ENCODE measurements at regions not wholly inside any gene's neighbourhood (a gene's known extent, or its start where the extent isn't known, plus 50 kb on each side); places are given as distances from the start of the nearest gene placed in this dataset.

DNA sequence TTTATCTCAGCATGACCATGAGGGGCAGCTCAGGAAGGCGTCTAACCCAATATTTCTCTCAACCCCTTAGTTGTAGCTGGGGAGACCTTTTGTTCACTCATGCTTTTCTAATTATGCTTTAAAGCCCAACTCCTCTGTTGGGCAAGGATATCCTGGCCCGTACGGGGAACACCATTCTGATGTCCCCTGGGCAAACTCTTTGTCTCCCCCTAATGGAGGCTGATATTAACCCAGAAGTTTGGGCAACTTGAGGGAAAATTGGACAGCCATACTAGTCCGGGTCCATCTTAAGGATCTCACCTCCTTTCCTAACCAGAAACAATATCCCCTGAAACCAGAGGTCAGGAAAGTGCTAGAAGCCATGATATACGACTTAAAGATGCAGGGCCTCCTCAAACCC, 143.7 kb upstream of the COX10 start:
- Mint-ChIP-seq H3K27me3 (ENCODE audit: low read depth, unreplicated experiment) (peaks cover 1% of the 10 kb centered on the region), H3K36me3 (ENCODE audit: low read depth, unreplicated experiment) (no peaks in the 10 kb centered on the region), H3K4me3 (ENCODE audit: unreplicated experiment) (no peak overlapping the region), H3K27ac (ENCODE audit: unreplicated experiment) (no peak overlapping the region), H3K9me3 (ENCODE audit: unreplicated experiment) (peaks cover 5% of the 10 kb centered on the region), H3K4me1 (ENCODE audit: low read depth, unreplicated experiment) (no peaks in the 10 kb centered on the region)
- Histone ChIP-seq H3K4me2 (ENCODE audit: low read length) (no peak overlapping the region), H2AFZ (ENCODE audit: low read depth, low read length) (no peak overlapping the region), H3K9ac (ENCODE audit: low read length) (no peak overlapping the region), H3K36me3 (ENCODE audit: insufficient read depth, low read length) (no peaks in the 10 kb centered on the region), H3K79me2 (ENCODE audit: insufficient read depth, low read length) (no peaks in the 10 kb centered on the region), H3K4me3 (ENCODE audit: insufficient read depth, low read depth, low read length) (no peak overlapping the region), H4K20me1 (ENCODE audit: insufficient read depth, low read length) (no peaks in the 10 kb centered on the region), H3K9me3 (ENCODE audit: insufficient read depth, low read depth, low read length) (no peaks in the 10 kb centered on the region), H3K27ac (ENCODE audit: low read depth, low read length) (no peak overlapping the region), H3K4me1 (ENCODE audit: insufficient read depth, low read length) (no peaks in the 10 kb centered on the region), H3K27me3 (ENCODE audit: insufficient read depth, low read length) (no peaks in the 10 kb centered on the region)
- FAIRE-seq (no peak), DNase-seq (ENCODE audit: low read depth) (no peak)
- TF ChIP-seq, protein P1, sequence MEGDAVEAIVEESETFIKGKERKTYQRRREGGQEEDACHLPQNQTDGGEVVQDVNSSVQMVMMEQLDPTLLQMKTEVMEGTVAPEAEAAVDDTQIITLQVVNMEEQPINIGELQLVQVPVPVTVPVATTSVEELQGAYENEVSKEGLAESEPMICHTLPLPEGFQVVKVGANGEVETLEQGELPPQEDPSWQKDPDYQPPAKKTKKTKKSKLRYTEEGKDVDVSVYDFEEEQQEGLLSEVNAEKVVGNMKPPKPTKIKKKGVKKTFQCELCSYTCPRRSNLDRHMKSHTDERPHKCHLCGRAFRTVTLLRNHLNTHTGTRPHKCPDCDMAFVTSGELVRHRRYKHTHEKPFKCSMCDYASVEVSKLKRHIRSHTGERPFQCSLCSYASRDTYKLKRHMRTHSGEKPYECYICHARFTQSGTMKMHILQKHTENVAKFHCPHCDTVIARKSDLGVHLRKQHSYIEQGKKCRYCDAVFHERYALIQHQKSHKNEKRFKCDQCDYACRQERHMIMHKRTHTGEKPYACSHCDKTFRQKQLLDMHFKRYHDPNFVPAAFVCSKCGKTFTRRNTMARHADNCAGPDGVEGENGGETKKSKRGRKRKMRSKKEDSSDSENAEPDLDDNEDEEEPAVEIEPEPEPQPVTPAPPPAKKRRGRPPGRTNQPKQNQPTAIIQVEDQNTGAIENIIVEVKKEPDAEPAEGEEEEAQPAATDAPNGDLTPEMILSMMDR (IDR thresholded peaks at IDR 0.05; ENCODE audit: insufficient read depth, low read depth, low read length), result no peak
- TF ChIP-seq EZH2 (IDR thresholded peaks at IDR 0.05; ENCODE audit: insufficient read depth, low read length), result no peak

GRCh38 chr17:13931111-13931526, 138.2 kb upstream of the COX10 start:
- Histone ChIP-seq H3K79me2 (ENCODE audit: insufficient read depth, low read length) (no peaks in the 10 kb centered on the region), H3K4me1 (ENCODE audit: insufficient read depth, low read length) (no peaks in the 10 kb centered on the region), H2AFZ (ENCODE audit: low read depth, low read length) (no peak overlapping the region), H3K9me3 (ENCODE audit: insufficient read depth, low read depth, low read length) (no peaks in the 10 kb centered on the region), H3K27me3 (ENCODE audit: insufficient read depth, low read length) (no peaks in the 10 kb centered on the region), H3K4me2 (ENCODE audit: low read length) (no peak overlapping the region), H3K4me3 (ENCODE audit: insufficient read depth, low read depth, low read length) (no peak overlapping the region), H3K36me3 (ENCODE audit: insufficient read depth, low read length) (no peaks in the 10 kb centered on the region), H3K9ac (ENCODE audit: low read length) (no peak overlapping the region), H3K27ac (ENCODE audit: low read depth, low read length) (no peak overlapping the region), H4K20me1 (ENCODE audit: insufficient read depth, low read length) (no peaks in the 10 kb centered on the region)
- Mint-ChIP-seq H3K27ac (ENCODE audit: unreplicated experiment) (no peak overlapping the region), H3K4me1 (ENCODE audit: low read depth, unreplicated experiment) (no peaks in the 10 kb centered on the region), H3K36me3 (ENCODE audit: low read depth, unreplicated experiment) (no peaks in the 10 kb centered on the region), H3K4me3 (ENCODE audit: unreplicated experiment) (no peak overlapping the region), H3K27me3 (ENCODE audit: low read depth, unreplicated experiment) (peaks cover 1% of the 10 kb centered on the region), H3K9me3 (ENCODE audit: unreplicated experiment) (peaks cover 14% of the 10 kb centered on the region)
- DNase-seq (ENCODE audit: low read depth) (peak; percentile 65), FAIRE-seq (no peak)
- no peak for TF ChIP-seq EZH2 (IDR thresholded peaks at IDR 0.05; ENCODE audit: insufficient read depth, low read length)
- TF ChIP-seq, protein P1 (IDR thresholded peaks at IDR 0.05; ENCODE audit: insufficient read depth, low read depth, low read length), result no peak

- no peak overlapping the region for H3K27ac Mint-ChIP-seq (ENCODE audit: unreplicated experiment)
- Histone ChIP-seq H3K9ac (ENCODE audit: low read length) (no peak overlapping the region), H3K4me1 (ENCODE audit: insufficient read depth, low read length) (no peaks in the 10 kb centered on the region), H4K20me1 (ENCODE audit: insufficient read depth, low read length) (no peaks in the 10 kb centered on the region), H3K79me2 (ENCODE audit: insufficient read depth, low read length) (no peaks in the 10 kb centered on the region), H2AFZ (ENCODE audit: low read depth, low read length) (no peak overlapping the region), H3K4me3 (ENCODE audit: insufficient read depth, low read depth, low read length) (no peak overlapping the region), H3K36me3 (ENCODE audit: insufficient read depth, low read length) (no peaks in the 10 kb centered on the region), H3K27ac (ENCODE audit: low read depth, low read length) (no peak overlapping the region), H3K9me3 (ENCODE audit: insufficient read depth, low read depth, low read length) (no peaks in the 10 kb centered on the region), H3K4me2 (ENCODE audit: low read length) (no peak overlapping the region), H3K27me3 (ENCODE audit: insufficient read depth, low read length) (no peaks in the 10 kb centered on the region)
- H3K4me1 Mint-ChIP-seq (ENCODE audit: low read depth, unreplicated experiment), result no peaks in the 10 kb centered on the region
- no peak for TF ChIP-seq EZH2 (IDR thresholded peaks at IDR 0.05; ENCODE audit: insufficient read depth, low read length)
- TF ChIP-seq, protein P1 (IDR thresholded peaks at IDR 0.05; ENCODE audit: insufficient read depth, low read depth, low read length), result no peak
- peak; percentile 47 for DNase-seq (ENCODE audit: low read depth)
- H3K9me3 Mint-ChIP-seq (ENCODE audit: unreplicated experiment), result peaks cover 14% of the 10 kb centered on the region
- H3K27me3 Mint-ChIP-seq (ENCODE audit: low read depth, unreplicated experiment), result peaks cover 1% of the 10 kb centered on the region
- no peaks in the 10 kb centered on the region for H3K36me3 Mint-ChIP-seq (ENCODE audit: low read depth, unreplicated experiment)
- no peak for FAIRE-seq
- H3K4me3 Mint-ChIP-seq (ENCODE audit: unreplicated experiment), result no peak overlapping the region
Measured at GRCh38 chr17:13931800-13932460, 137.4 kb upstream of the COX10 start.
